Endothelial cell of umbilical vein (primary cell): ENCODE measurements at regions not wholly inside any gene's neighbourhood (a gene's known extent, or its start where the extent isn't known, plus 50 kb on each side); places are given as distances from the start of the nearest gene placed in this dataset.

Experiments
- BruUV-seq: library from RNA; stranded (reverse); fragments of 400-500 nt; replicated peaks from 2 replicates; lab custom pipeline; 2021; lab: Mats Ljungman, UMichigan
- CTCF ChIA-PET: fragments of 300-600, 350-600 bp; sonication (Branson Sonifier 250); formaldehyde crosslinking; loops from one replicate; lab custom pipeline; 2021; ENCODE audit warnings: antibody characterized with exemption, inconsistent platforms; lab: Charles Lee
- POLR2A ChIA-PET: fragments of 300-600, 350-600 bp; sonication (Branson Sonifier 250); formaldehyde crosslinking; loops from one replicate; lab custom pipeline; 2021; ENCODE audit warnings: antibody characterized with exemption, inconsistent platforms; lab: Charles Lee
- DNase-seq: peaks from one replicate; pipeline ENCODE4 v3.0.0-alpha.2; 2011; ENCODE audit warnings: low read depth, low spot score
- FAIRE-seq: peaks from 2 replicates; lab custom pipeline; 2011; peaks lifted over from hg19 to GRCh38; lab: Jason Lieb, UNC
- H2AFZ ChIP-seq: 2 replicates; pipeline ENCODE4 v1.6.0; 2012; ENCODE audit warnings: low read depth, low read length, control low read depth, inconsistent platforms
- H3K27ac ChIP-seq: 2 replicates; pipeline ENCODE4 v1.5.1; 2011; ENCODE audit warnings: low read depth, mild to moderate bottlenecking, control low read depth, low read length, moderate library complexity; ENCODE audit not compliant: insufficient read depth
- H3K27me3 ChIP-seq, 2 experiments: 2 replicates each; pipeline versions ENCODE4 v1.6.0 to v1.6.1; 2011; ENCODE audit warnings: low read length in 2 of 2, mixed read lengths in 1 of 2; ENCODE audit not compliant: control insufficient read depth in 2 of 2, insufficient read depth in 2 of 2
- H3K36me3 ChIP-seq, 2 experiments: 2 replicates in 1 of 2; 3 replicates in 1 of 2; pipeline ENCODE4 v1.5.1; 2011; ENCODE audit warnings: low read length in 2 of 2, mild to moderate bottlenecking in 1 of 2, moderate library complexity in 1 of 2; ENCODE audit not compliant: control insufficient read depth in 2 of 2, insufficient read depth in 2 of 2; ENCODE audit errors: extremely low read depth in 1 of 2
- H3K4me1 ChIP-seq: 3 replicates; pipeline ENCODE4 v1.5.1; 2011; ENCODE audit warnings: mild to moderate bottlenecking, low read length; ENCODE audit not compliant: control insufficient read depth, insufficient read depth; ENCODE audit errors: extremely low read depth
- H3K4me2 ChIP-seq: 2 replicates; pipeline ENCODE4 v1.6.1; 2011; ENCODE audit warnings: low read length, control low read depth, mixed read lengths; ENCODE audit not compliant: insufficient read depth
- H3K4me3 ChIP-seq, 3 experiments: fragments of 200-600 bp in 1 of 3; sonication (generic), shearing (Covaris generic) in 1 of 3; replicated peaks in 1 of 3; 2 replicates each; pipeline ENCODE4 v1.5.1; 2011 to 2016; ENCODE audit warnings: control low read depth in 3 of 3, low read length in 3 of 3, mild to moderate bottlenecking in 2 of 3, inconsistent platforms in 1 of 3, low read depth in 1 of 3, moderate library complexity in 1 of 3; ENCODE audit not compliant: insufficient read depth in 1 of 3
- H3K79me2 ChIP-seq: 2 replicates; pipeline ENCODE4 v1.6.0; 2012; ENCODE audit warnings: low read length, inconsistent platforms; ENCODE audit not compliant: control insufficient read depth, insufficient read depth
- H3K9ac ChIP-seq: replicated peaks from 2 replicates; pipeline ENCODE3; 2011; ENCODE audit warnings: low read length, control low read depth; ENCODE audit not compliant: insufficient read depth; ENCODE audit errors: extremely low read depth
- H3K9me1 ChIP-seq: replicated peaks from 3 replicates; pipeline ENCODE4 v1.6.0; 2011; ENCODE audit warnings: mild to moderate bottlenecking, low read length; ENCODE audit not compliant: control insufficient read depth, insufficient read depth; ENCODE audit errors: extremely low read depth
- H3K9me3 ChIP-seq: replicated peaks from 2 replicates; pipeline ENCODE4 v1.5.1; 2012; ENCODE audit warnings: low read length, inconsistent platforms; ENCODE audit not compliant: control insufficient read depth, insufficient read depth
- H4K20me1 ChIP-seq: replicated peaks from 2 replicates; pipeline ENCODE3; 2011; ENCODE audit warnings: mild to moderate bottlenecking, low read length; ENCODE audit not compliant: control insufficient read depth, insufficient read depth; ENCODE audit errors: extremely low read depth
- EZH2 ChIP-seq: IDR thresholded peaks from 2 replicates; pipeline ENCODE4 v1.6.1; 2012; ENCODE audit warnings: borderline replicate concordance, low read depth, mild to moderate bottlenecking, moderate library complexity, low read length, inconsistent platforms; ENCODE audit not compliant: severe bottlenecking
- FOS ChIP-seq: IDR thresholded peaks from 2 replicates; pipeline ENCODE4 v1.6.1; 2011; ENCODE audit warnings: mild to moderate bottlenecking, low read length, moderate library complexity, borderline replicate concordance; ENCODE audit not compliant: insufficient read depth
- GATA2 ChIP-seq: IDR thresholded peaks from 2 replicates; pipeline ENCODE4 v1.7.0; 2011; ENCODE audit warnings: low read depth, mild to moderate bottlenecking, moderate library complexity, mixed read lengths, low read length; ENCODE audit not compliant: insufficient read length, insufficient read depth
- JUN ChIP-seq: IDR thresholded peaks from 2 replicates; pipeline ENCODE4 v1.6.1; 2011; ENCODE audit warnings: borderline replicate concordance, low read depth; ENCODE audit not compliant: insufficient read length, insufficient read depth
- MYC ChIP-seq: IDR thresholded peaks from one replicate; pipeline ENCODE4 v1.6.1; 2011; ENCODE audit warnings: mild to moderate bottlenecking, low read depth, low read length
- POLR2A ChIP-seq: IDR thresholded peaks from 2 replicates; pipeline ENCODE4 v1.6.1; 2012; ENCODE audit warnings: low read depth, mild to moderate bottlenecking, control low read depth, low read length
- POLR2AphosphoS5 ChIP-seq: IDR thresholded peaks from 2 replicates; pipeline ENCODE4 v1.6.1; 2012; ENCODE audit warnings: low read depth, mild to moderate bottlenecking, control low read depth, low read length, moderate library complexity; ENCODE audit not compliant: insufficient read depth
- dilution Hi-C: fragments of 300-500 bp; cut with MboI; formaldehyde crosslinking; loops from one replicate; pipeline ENCODE4 v1.15.0; 2019; ENCODE audit warnings: low sequenced_read_pairs; ENCODE audit not compliant: extremely low pct_ligation_motif_present
- intact Hi-C: fragments of 100-400 bp; cut with micrococcal nuclease; formaldehyde crosslinking; loops from one replicate; pipeline ENCODE4 v1.10.0; 2022
- TF ChIP-seq, protein P1 (sequence below), 2 donors: IDR thresholded peaks; 1 replicate in 1 of 2; 2 replicates in 1 of 2; pipeline ENCODE4 v1.5.1; 2011; ENCODE audit warnings: low read length in 2 of 2, mild to moderate bottlenecking in 2 of 2, moderate library complexity in 2 of 2, control low read depth in 1 of 2, inconsistent platforms in 1 of 2, low read depth in 1 of 2; ENCODE audit not compliant: insufficient read depth in 1 of 2; ENCODE audit errors: extremely low read depth in 1 of 2
- TF ChIP-seq, protein P2 (sequence below): IDR thresholded peaks from 2 replicates; pipeline ENCODE4 v1.6.1; 2011; ENCODE audit not compliant: insufficient read depth, insufficient read length

DNA sequence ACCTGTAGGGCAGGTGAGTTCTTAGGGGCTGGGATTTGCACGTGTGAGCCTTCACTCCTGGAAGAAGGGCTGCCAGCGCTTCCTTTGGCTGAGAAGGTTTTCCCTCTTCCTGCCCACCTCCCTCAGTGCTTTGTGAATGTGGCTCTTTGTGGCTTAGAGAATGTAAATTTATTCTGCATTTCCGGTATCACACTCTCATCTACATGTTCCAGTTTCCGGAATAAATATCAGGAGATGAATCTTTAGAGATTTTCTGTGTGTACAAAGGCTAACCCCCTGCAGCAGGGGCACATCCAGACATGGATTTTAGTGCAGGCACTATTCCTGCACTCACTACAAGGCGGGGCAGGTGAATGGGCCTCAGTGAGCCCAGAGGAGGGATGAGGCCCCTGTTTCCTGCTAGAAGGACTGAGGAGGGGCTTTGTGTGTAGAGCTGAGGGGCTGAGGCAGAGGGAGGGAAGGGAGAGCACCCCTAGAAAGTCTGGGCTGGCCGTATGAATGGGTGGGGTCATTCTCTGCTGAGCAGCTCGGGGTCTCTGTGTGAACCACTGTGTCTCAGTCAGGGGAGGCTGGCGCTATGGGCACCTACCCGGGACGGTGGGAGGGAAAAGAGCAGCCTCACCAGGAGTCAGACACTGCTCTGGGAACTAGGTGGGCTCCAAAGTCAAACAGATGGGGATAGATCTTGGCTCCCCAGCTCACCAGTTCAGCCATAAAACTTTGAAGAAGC, 207.5 kb downstream of the MATN1 start:
- Histone ChIP-seq H3K9me1 (no peaks in the 10 kb centered on the region), H3K79me2 (no peaks in the 10 kb centered on the region), H3K4me1 (no peaks in the 10 kb centered on the region), H3K9me3 (no peaks in the 10 kb centered on the region), H3K4me2 (no peak overlapping the region), H3K27ac (no peak overlapping the region), H4K20me1 (no peaks in the 10 kb centered on the region), H3K4me3 (no peak overlapping the region), H3K36me3 (no peaks in the 10 kb centered on the region), H3K27me3 (no peaks in the 10 kb centered on the region), H3K9ac (no peak overlapping the region), H2AFZ (no peak overlapping the region)
- POLR2A ChIA-PET = no interaction called here
- no peak for DNase-seq
- CTCF ChIA-PET = no interaction called here
- no peak for TF ChIP-seq JUN
- no peak for TF ChIP-seq POLR2A
- no peak for TF ChIP-seq POLR2AphosphoS5
- TF ChIP-seq EZH2 = no peak
- TF ChIP-seq GATA2 = no peak
- no peak for TF ChIP-seq MYC
- TF ChIP-seq, protein P1, sequence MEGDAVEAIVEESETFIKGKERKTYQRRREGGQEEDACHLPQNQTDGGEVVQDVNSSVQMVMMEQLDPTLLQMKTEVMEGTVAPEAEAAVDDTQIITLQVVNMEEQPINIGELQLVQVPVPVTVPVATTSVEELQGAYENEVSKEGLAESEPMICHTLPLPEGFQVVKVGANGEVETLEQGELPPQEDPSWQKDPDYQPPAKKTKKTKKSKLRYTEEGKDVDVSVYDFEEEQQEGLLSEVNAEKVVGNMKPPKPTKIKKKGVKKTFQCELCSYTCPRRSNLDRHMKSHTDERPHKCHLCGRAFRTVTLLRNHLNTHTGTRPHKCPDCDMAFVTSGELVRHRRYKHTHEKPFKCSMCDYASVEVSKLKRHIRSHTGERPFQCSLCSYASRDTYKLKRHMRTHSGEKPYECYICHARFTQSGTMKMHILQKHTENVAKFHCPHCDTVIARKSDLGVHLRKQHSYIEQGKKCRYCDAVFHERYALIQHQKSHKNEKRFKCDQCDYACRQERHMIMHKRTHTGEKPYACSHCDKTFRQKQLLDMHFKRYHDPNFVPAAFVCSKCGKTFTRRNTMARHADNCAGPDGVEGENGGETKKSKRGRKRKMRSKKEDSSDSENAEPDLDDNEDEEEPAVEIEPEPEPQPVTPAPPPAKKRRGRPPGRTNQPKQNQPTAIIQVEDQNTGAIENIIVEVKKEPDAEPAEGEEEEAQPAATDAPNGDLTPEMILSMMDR (IDR thresholded peaks at IDR 0.05; ENCODE audit: extremely low read depth in 1 of 2, insufficient read depth in 1 of 2, low read depth in 1 of 2, low read length in 2 of 2) = no peak
- TF ChIP-seq, protein P2, sequence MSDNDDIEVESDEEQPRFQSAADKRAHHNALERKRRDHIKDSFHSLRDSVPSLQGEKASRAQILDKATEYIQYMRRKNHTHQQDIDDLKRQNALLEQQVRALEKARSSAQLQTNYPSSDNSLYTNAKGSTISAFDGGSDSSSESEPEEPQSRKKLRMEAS = no peak
- no peak for TF ChIP-seq FOS
- intact Hi-C loops = no loop called here
- no peak for FAIRE-seq
- dilution Hi-C loops = no loop called here
- BruUV-seq = no TSS peak
